ENCODE measurements at regions not wholly inside any gene's neighbourhood (a gene's known extent, or its start where the extent isn't known, plus 50 kb on each side); places are given as distances from the start of the nearest gene placed in this dataset.

GRCh38 chr17:79441356-79442160 lies 169.3 kb downstream of the RBFOX3 start:
- DNase-seq = no peak

GRCh38 chr17:79440251-79440650 lies 170.6 kb downstream of the RBFOX3 start:
- DNase-seq = no peak

GRCh38 chr17:79439493-79439892 lies 171.4 kb downstream of the RBFOX3 start:
- DNase-seq = no peak

GRCh38 chr17:79438546-79439334 lies 172.1 kb downstream of the RBFOX3 start:
- no peak for DNase-seq

- DNase-seq = no peak
Observed at GRCh38 chr17:79438058-79438457, 172.8 kb downstream of the RBFOX3 start.

- no peak for DNase-seq
Observed at GRCh38 chr17:79437081-79437480, 173.8 kb downstream of the RBFOX3 start.

GRCh38 chr17:79435962-79436361 lies 174.9 kb downstream of the RBFOX3 start:
- DNase-seq = no peak

- DNase-seq = no peak
Observed at GRCh38 chr17:79435296-79435695, 175.6 kb downstream of the RBFOX3 start.

GRCh38 chr17:79434215-79434614 lies 176.6 kb downstream of the RBFOX3 start:
- no peak for DNase-seq

GRCh38 chr17:79433379-79433778 lies 177.5 kb downstream of the RBFOX3 start:
- no peak for DNase-seq

- no peak for DNase-seq
Observed at GRCh38 chr17:79431175-79431574, 179.7 kb downstream of the RBFOX3 start.

GRCh38 chr17:79429864-79430494 lies 180.9 kb downstream of the RBFOX3 start:
- no peak for DNase-seq

GRCh38 chr17:79428988-79429387 lies 181.9 kb downstream of the RBFOX3 start:
- no peak for DNase-seq

- no peak for DNase-seq
Observed at GRCh38 chr17:79427621-79428539, 183.0 kb downstream of the RBFOX3 start.

- no peak for DNase-seq
Observed at GRCh38 chr17:79425686-79426085, 185.2 kb downstream of the RBFOX3 start.

GRCh38 chr17:79424471-79425185 lies 186.2 kb downstream of the RBFOX3 start:
- DNase-seq = no peak

- DNase-seq = no peak
Observed at GRCh38 chr17:79423811-79424465, 186.9 kb downstream of the RBFOX3 start.

GRCh38 chr17:79422236-79422635 lies 188.6 kb downstream of the RBFOX3 start:
- DNase-seq = no peak

- DNase-seq = no peak
Observed at GRCh38 chr17:79420318-79421243, 190.3 kb downstream of the RBFOX3 start.

- DNase-seq = peak in 1 of 14 donors; percentile 58
Observed at GRCh38 chr17:79417476-79417988, 193.3 kb downstream of the RBFOX3 start.
